ENCODE measurements at regions not wholly inside any gene's neighbourhood (a gene's known extent, or its start where the extent isn't known, plus 50 kb on each side); places are given as distances from the start of the nearest gene placed in this dataset.
"Not testable (repeated sequence)": the region's sequence is repeated elsewhere in the genome, so short reads cannot be mapped to it uniquely, and the experiment has no call there.

DNA sequence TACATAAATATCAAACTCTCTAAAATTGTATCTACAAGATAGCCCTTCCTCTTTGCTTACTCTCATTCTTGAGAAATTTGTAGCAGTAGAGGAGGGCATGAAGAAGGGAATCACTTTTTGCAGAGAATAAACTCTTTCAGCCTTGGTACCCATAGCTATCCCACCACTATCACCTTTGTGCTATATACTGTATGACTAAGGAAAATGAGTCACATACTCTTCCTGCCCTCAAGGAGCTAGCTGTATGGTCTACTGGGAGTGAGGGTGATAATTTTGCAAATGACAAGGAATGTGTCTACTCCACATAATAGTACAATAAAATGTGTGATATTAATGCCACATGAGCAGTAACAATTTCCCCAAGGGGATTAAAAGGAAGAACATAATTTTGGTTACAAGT is 184.6 kb upstream of the WSB1 start:
- no peak overlapping the region for H3K27ac ChIP-seq (ENCODE audit: low read depth, low read length)
- no peak overlapping the region for H3K4me3 ChIP-seq (ENCODE audit: low read length in 3 of 3)
- H3K36me3 ChIP-seq (ENCODE audit: control insufficient read depth in 3 of 3, insufficient read depth in 3 of 3, low read length in 3 of 3): no peaks in the 10 kb centered on the region

DNA sequence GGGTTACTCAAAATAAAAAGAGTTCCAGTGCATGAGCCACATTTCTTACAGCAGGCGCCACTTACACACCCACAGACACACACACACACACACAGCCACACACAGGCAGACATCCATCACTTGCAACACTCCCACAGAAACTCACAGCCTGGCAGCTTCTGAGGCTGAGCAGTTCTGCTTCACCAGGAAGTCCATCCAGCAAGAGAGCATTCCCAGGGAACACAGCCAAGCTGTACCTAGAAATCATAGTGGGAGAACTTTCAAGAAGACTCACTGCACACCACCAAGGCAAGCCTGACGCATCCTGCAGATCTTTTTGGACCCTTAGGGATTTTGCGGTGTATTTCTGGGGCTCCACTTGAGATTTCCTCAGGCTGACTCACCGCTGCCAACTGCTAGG is 140.9 kb upstream of the WSB1 start:
- Histone ChIP-seq H3K9ac (ENCODE audit: low read depth in 1 of 3, low read length in 3 of 3) (no peak overlapping the region), H3K27ac (ENCODE audit: low read depth, low read length) (no peak overlapping the region), H3K36me3 (ENCODE audit: control insufficient read depth in 3 of 3, insufficient read depth in 3 of 3, low read length in 3 of 3) (no peaks in the 10 kb centered on the region), H3K4me1 (ENCODE audit: control insufficient read depth in 3 of 3, insufficient read depth in 3 of 3, low read length in 3 of 3) (no peaks in the 10 kb centered on the region), H3K9me3 (ENCODE audit: control insufficient read depth in 3 of 3, low read length in 3 of 3) (no peaks in the 10 kb centered on the region), H3K27me3 (ENCODE audit: control insufficient read depth in 3 of 3, insufficient read depth in 3 of 3, low read length in 3 of 3) (no peaks in the 10 kb centered on the region), H3K4me3 (ENCODE audit: low read length in 3 of 3) (no peak overlapping the region)

More for the DNA sequence above, 184.6 kb upstream of the WSB1 start:
- no peaks in the 10 kb centered on the region for H3K9me3 ChIP-seq (ENCODE audit: control insufficient read depth in 3 of 3, low read length in 3 of 3)
- no peak overlapping the region for H3K9ac ChIP-seq (ENCODE audit: low read depth in 1 of 3, low read length in 3 of 3)
- no peaks in the 10 kb centered on the region for H3K4me1 ChIP-seq (ENCODE audit: control insufficient read depth in 3 of 3, insufficient read depth in 3 of 3, low read length in 3 of 3)
- H3K27me3 ChIP-seq (ENCODE audit: control insufficient read depth in 3 of 3, insufficient read depth in 3 of 3, low read length in 3 of 3): no peaks in the 10 kb centered on the region

GRCh38 chr17:27155866-27156265 is 138.0 kb upstream of the WSB1 start:
- H3K27me3 ChIP-seq (ENCODE audit: control insufficient read depth in 3 of 3, insufficient read depth in 3 of 3, low read length in 3 of 3): no peaks in the 10 kb centered on the region
- H3K4me3 ChIP-seq (ENCODE audit: low read length in 3 of 3): no peak overlapping the region
- H3K27ac ChIP-seq (ENCODE audit: low read depth, low read length): no peak overlapping the region
- no peaks in the 10 kb centered on the region for H3K9me3 ChIP-seq (ENCODE audit: control insufficient read depth in 3 of 3, low read length in 3 of 3)
- no peak overlapping the region for H3K9ac ChIP-seq (ENCODE audit: low read depth in 1 of 3, low read length in 3 of 3)
- no peaks in the 10 kb centered on the region for H3K36me3 ChIP-seq (ENCODE audit: control insufficient read depth in 3 of 3, insufficient read depth in 3 of 3, low read length in 3 of 3)
- H3K4me1 ChIP-seq (ENCODE audit: control insufficient read depth in 3 of 3, insufficient read depth in 3 of 3, low read length in 3 of 3): no peaks in the 10 kb centered on the region

DNA sequence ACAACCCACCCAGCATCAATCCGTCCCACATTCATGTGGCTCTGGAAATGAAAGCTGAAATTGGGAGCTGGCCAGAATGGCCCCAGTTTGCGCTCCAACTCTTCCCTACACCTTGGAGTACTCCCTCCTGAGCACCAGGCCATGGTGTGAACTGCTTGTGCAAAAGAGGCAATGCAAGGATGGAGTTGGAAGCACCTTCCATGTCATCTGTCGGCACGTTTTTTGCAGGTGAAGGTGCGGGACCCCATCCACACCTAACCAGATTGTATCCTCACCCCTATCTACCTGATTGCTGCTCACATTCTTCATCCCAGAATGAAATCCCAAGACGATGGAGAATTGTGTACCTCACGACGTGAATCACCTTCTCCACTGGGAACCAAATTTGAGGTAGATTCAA is 136.6 kb upstream of the WSB1 start:
- Histone ChIP-seq H3K27me3 (ENCODE audit: control insufficient read depth in 3 of 3, insufficient read depth in 3 of 3, low read length in 3 of 3) (no peaks in the 10 kb centered on the region), H3K4me1 (ENCODE audit: control insufficient read depth in 3 of 3, insufficient read depth in 3 of 3, low read length in 3 of 3) (no peaks in the 10 kb centered on the region), H3K9ac (ENCODE audit: low read depth in 1 of 3, low read length in 3 of 3) (no peak overlapping the region), H3K9me3 (ENCODE audit: control insufficient read depth in 3 of 3, low read length in 3 of 3) (no peaks in the 10 kb centered on the region), H3K36me3 (ENCODE audit: control insufficient read depth in 3 of 3, insufficient read depth in 3 of 3, low read length in 3 of 3) (no peaks in the 10 kb centered on the region), H3K4me3 (ENCODE audit: low read length in 3 of 3) (no peak overlapping the region), H3K27ac (ENCODE audit: low read depth, low read length) (no peak overlapping the region)

- Histone ChIP-seq H3K27me3 (ENCODE audit: control insufficient read depth in 3 of 3, insufficient read depth in 3 of 3, low read length in 3 of 3) (no peaks in the 10 kb centered on the region), H3K9ac (ENCODE audit: low read depth in 1 of 3, low read length in 3 of 3) (no peak overlapping the region), H3K9me3 (ENCODE audit: control insufficient read depth in 3 of 3, low read length in 3 of 3) (no peaks in the 10 kb centered on the region), H3K27ac (ENCODE audit: low read depth, low read length) (no peak overlapping the region), H3K36me3 (ENCODE audit: control insufficient read depth in 3 of 3, insufficient read depth in 3 of 3, low read length in 3 of 3) (no peaks in the 10 kb centered on the region), H3K4me3 (ENCODE audit: low read length in 3 of 3) (no peak overlapping the region), H3K4me1 (ENCODE audit: control insufficient read depth in 3 of 3, insufficient read depth in 3 of 3, low read length in 3 of 3) (no peaks in the 10 kb centered on the region)
Measured at GRCh38 chr17:27157898-27158297, 136.0 kb upstream of the WSB1 start.

DNA sequence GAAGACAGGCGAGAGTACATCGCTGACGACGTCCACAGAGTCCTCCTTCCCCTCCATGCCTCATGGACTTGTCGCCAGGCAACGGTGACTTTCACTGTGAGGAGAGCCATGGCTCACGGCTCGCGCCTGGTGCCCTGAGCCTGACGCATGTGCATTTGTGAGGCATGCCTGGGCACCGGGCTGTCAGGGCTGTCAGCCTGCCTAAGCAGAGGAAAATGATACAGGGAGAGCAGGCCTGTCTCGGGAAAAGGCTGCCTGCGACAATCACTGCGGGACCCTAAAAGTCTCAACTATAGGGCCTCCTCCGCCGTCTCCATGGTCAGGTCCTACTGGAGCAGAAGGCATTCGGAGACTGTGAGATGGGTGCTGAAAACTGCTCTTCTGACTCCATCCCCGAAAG is 135.5 kb upstream of the WSB1 start:
- Histone ChIP-seq H3K27me3 (ENCODE audit: control insufficient read depth in 3 of 3, insufficient read depth in 3 of 3, low read length in 3 of 3) (no peaks in the 10 kb centered on the region), H3K36me3 (ENCODE audit: control insufficient read depth in 3 of 3, insufficient read depth in 3 of 3, low read length in 3 of 3) (no peaks in the 10 kb centered on the region), H3K4me1 (ENCODE audit: control insufficient read depth in 3 of 3, insufficient read depth in 3 of 3, low read length in 3 of 3) (no peaks in the 10 kb centered on the region), H3K9ac (ENCODE audit: low read depth in 1 of 3, low read length in 3 of 3) (no peak overlapping the region), H3K4me3 (ENCODE audit: low read length in 3 of 3) (no peak overlapping the region), H3K27ac (ENCODE audit: low read depth, low read length) (no peak overlapping the region), H3K9me3 (ENCODE audit: control insufficient read depth in 3 of 3, low read length in 3 of 3) (no peaks in the 10 kb centered on the region)

DNA sequence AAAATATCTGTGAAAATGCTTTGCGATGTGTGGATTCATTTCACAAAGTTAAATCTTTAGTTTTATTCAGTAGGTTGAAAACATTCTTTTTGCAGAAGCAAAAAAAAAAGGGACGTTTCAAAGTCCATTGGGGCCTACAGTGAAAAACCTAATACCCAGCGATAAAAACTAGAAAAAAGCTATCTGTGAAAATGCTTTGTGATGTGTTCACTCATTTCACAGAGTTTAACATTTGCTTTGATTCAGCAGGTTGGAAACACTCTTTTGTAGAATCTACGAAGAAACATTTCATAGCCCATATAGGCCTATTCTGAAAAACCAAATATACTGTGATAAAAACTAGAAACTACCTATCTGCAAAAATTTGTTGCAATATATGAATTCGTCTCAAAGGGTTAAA is 113.6 kb upstream of the WSB1 start:
- H3K36me3 ChIP-seq (ENCODE audit: control insufficient read depth in 3 of 3, insufficient read depth in 3 of 3, low read length in 3 of 3): no peaks in the 10 kb centered on the region
- no peak overlapping the region for H3K4me3 ChIP-seq (ENCODE audit: low read length in 3 of 3)
- H3K9ac ChIP-seq (ENCODE audit: low read depth in 1 of 3, low read length in 3 of 3): no peak overlapping the region
- H3K27me3 ChIP-seq (ENCODE audit: control insufficient read depth in 3 of 3, insufficient read depth in 3 of 3, low read length in 3 of 3): no peaks in the 10 kb centered on the region
- H3K9me3 ChIP-seq (ENCODE audit: control insufficient read depth in 3 of 3, low read length in 3 of 3): no peaks in the 10 kb centered on the region
- H3K27ac ChIP-seq (ENCODE audit: low read depth, low read length): no peak overlapping the region
- H3K4me1 ChIP-seq (ENCODE audit: control insufficient read depth in 3 of 3, insufficient read depth in 3 of 3, low read length in 3 of 3): no peaks in the 10 kb centered on the region

- not testable (repeated sequence) for H3K9me3 ChIP-seq (ENCODE audit: control insufficient read depth in 3 of 3, low read length in 3 of 3); H3K4me1 ChIP-seq (ENCODE audit: control insufficient read depth in 3 of 3, insufficient read depth in 3 of 3, low read length in 3 of 3); H3K27me3 ChIP-seq (ENCODE audit: control insufficient read depth in 3 of 3, insufficient read depth in 3 of 3, low read length in 3 of 3); H3K36me3 ChIP-seq (ENCODE audit: control insufficient read depth in 3 of 3, insufficient read depth in 3 of 3, low read length in 3 of 3); H3K9ac ChIP-seq (ENCODE audit: low read depth in 1 of 3, low read length in 3 of 3); H3K27ac ChIP-seq (ENCODE audit: low read depth, low read length); H3K4me3 ChIP-seq (ENCODE audit: low read length in 3 of 3)
Measured at GRCh38 chr17:27181379-27181925, 112.5 kb upstream of the WSB1 start.

GRCh38 chr17:27181935-27182334 is 112.0 kb upstream of the WSB1 start:
- Histone ChIP-seq H3K4me1 (ENCODE audit: control insufficient read depth in 3 of 3, insufficient read depth in 3 of 3, low read length in 3 of 3) (no peaks in the 10 kb centered on the region), H3K9ac (ENCODE audit: low read depth in 1 of 3, low read length in 3 of 3) (no peak overlapping the region), H3K27me3 (ENCODE audit: control insufficient read depth in 3 of 3, insufficient read depth in 3 of 3, low read length in 3 of 3) (no peaks in the 10 kb centered on the region), H3K4me3 (ENCODE audit: low read length in 3 of 3) (no peak overlapping the region), H3K27ac (ENCODE audit: low read depth, low read length) (no peak overlapping the region), H3K9me3 (ENCODE audit: control insufficient read depth in 3 of 3, low read length in 3 of 3) (no peaks in the 10 kb centered on the region), H3K36me3 (ENCODE audit: control insufficient read depth in 3 of 3, insufficient read depth in 3 of 3, low read length in 3 of 3) (no peaks in the 10 kb centered on the region)

DNA sequence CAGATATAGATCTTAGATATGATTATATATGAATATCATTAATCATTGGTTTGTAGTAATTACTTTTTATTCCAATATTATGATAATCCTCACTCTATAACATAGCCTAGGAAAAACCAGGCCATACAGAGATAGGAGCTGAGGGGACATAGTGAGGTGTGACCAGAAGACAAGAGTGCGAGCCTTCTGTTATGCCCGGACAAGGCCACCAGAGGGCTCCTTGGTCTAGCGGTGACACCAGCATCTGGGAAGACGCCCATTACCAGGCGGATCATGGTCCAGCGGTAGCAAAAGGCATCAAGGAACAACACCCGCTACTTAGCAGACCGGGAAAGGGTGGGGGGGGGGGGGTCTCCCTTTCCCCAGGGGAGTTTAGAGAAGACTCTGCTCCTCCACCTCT is 96.4 kb upstream of the WSB1 start:
- H3K4me1 ChIP-seq (ENCODE audit: control insufficient read depth in 3 of 3, insufficient read depth in 3 of 3, low read length in 3 of 3); H3K4me3 ChIP-seq (ENCODE audit: low read length in 3 of 3); H3K36me3 ChIP-seq (ENCODE audit: control insufficient read depth in 3 of 3, insufficient read depth in 3 of 3, low read length in 3 of 3); H3K9ac ChIP-seq (ENCODE audit: low read depth in 1 of 3, low read length in 3 of 3); H3K27me3 ChIP-seq (ENCODE audit: control insufficient read depth in 3 of 3, insufficient read depth in 3 of 3, low read length in 3 of 3); H3K9me3 ChIP-seq (ENCODE audit: control insufficient read depth in 3 of 3, low read length in 3 of 3); H3K27ac ChIP-seq (ENCODE audit: low read depth, low read length): not testable (repeated sequence)

- Histone ChIP-seq H3K4me3 (ENCODE audit: low read length in 3 of 3) (no peak overlapping the region), H3K27me3 (ENCODE audit: control insufficient read depth in 3 of 3, insufficient read depth in 3 of 3, low read length in 3 of 3) (peaks cover 0 to 5% (median 0%) of the 10 kb centered on the region in 3 donors), H3K4me1 (ENCODE audit: control insufficient read depth in 3 of 3, insufficient read depth in 3 of 3, low read length in 3 of 3) (no peaks in the 10 kb centered on the region), H3K9me3 (ENCODE audit: control insufficient read depth in 3 of 3, low read length in 3 of 3) (no peaks in the 10 kb centered on the region), H3K27ac (ENCODE audit: low read depth, low read length) (no peak overlapping the region), H3K9ac (ENCODE audit: low read depth in 1 of 3, low read length in 3 of 3) (no peak overlapping the region), H3K36me3 (ENCODE audit: control insufficient read depth in 3 of 3, insufficient read depth in 3 of 3, low read length in 3 of 3) (no peaks in the 10 kb centered on the region)
Measured at GRCh38 chr17:27199948-27200347, 94.0 kb upstream of the WSB1 start.

All from skeletal muscle tissue (tissue), 3 donors.